WI38 (cell line): ENCODE measurements at regions not wholly inside any gene's neighbourhood (a gene's known extent, or its start where the extent isn't known, plus 50 kb on each side); places are given as distances from the start of the nearest gene placed in this dataset.

ENCODE experiments used
- H3K4me3 ChIP-seq: 2 replicates; pipeline ENCODE4 v1.5.1; 2011; ENCODE audit warnings: low read depth, mild to moderate bottlenecking, control low read depth, low read length
- CTCF ChIP-seq: IDR thresholded peaks from 2 replicates; pipeline ENCODE4 v1.5.1; 2012; ENCODE audit warnings: low read depth, mild to moderate bottlenecking, control low read depth, low read length

GRCh38 chr14:95452176-95452892 lies 64.1 kb downstream of the SYNE3 start:
- no peak overlapping the region for H3K4me3 ChIP-seq
- peak; percentile 50; the same call in 1 of the 2 replicates for TF ChIP-seq CTCF

GRCh38 chr14:95449131-95449530 lies 67.3 kb downstream of the SYNE3 start:
- no peak overlapping the region for H3K4me3 ChIP-seq
- no peak for TF ChIP-seq CTCF

- TF ChIP-seq CTCF = no peak
- H3K4me3 ChIP-seq = no peak overlapping the region
Observed at GRCh38 chr14:95446470-95446869, 70.0 kb downstream of the SYNE3 start.

GRCh38 chr14:95445676-95446075 lies 70.8 kb downstream of the SYNE3 start:
- H3K4me3 ChIP-seq = no peak overlapping the region
- no peak for TF ChIP-seq CTCF

GRCh38 chr14:95445161-95445560 lies 71.3 kb downstream of the SYNE3 start:
- no peak overlapping the region for H3K4me3 ChIP-seq
- no peak for TF ChIP-seq CTCF

GRCh38 chr14:95444132-95445129 lies 72.0 kb downstream of the SYNE3 start:
- TF ChIP-seq CTCF = no peak
- no peak overlapping the region for H3K4me3 ChIP-seq

GRCh38 chr14:95442633-95443021 lies 73.8 kb downstream of the SYNE3 start:
- TF ChIP-seq CTCF = peak; percentile 88
- H3K4me3 ChIP-seq = no peak overlapping the region
